GM18907 (cell line): ENCODE measurements at regions not wholly inside any gene's neighbourhood (a gene's known extent, or its start where the extent isn't known, plus 50 kb on each side); places are given as distances from the start of the nearest gene placed in this dataset.

ENCODE experiments used
- ATAC-seq: cut with Tn5 transposase; IDR thresholded peaks from one replicate; pipeline ENCODE4 v1.9.1; 2021; ENCODE audit warnings: mild to moderate bottlenecking, moderate library complexity; ENCODE audit not compliant: unreplicated experiment

DNA sequence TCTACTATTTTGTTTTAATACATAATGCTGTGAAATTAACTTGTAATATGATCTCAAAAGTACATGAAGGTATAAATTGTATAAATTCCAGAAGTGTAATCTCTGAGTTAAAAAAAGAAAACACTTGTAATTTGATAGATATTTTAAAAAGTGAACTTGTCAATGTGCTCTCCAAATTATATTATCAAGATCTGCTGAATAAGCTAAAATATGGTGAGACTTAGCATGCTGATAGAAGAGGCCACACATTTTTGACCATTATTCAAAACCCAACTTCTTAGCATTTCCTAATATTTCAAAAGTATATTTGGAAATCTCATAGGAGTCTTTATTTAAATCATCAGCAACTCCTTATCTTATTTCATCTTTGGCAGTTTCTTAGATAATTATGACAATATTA lies 657.1 kb upstream of the BOD1L1 start:
- no peak for ATAC-seq

DNA sequence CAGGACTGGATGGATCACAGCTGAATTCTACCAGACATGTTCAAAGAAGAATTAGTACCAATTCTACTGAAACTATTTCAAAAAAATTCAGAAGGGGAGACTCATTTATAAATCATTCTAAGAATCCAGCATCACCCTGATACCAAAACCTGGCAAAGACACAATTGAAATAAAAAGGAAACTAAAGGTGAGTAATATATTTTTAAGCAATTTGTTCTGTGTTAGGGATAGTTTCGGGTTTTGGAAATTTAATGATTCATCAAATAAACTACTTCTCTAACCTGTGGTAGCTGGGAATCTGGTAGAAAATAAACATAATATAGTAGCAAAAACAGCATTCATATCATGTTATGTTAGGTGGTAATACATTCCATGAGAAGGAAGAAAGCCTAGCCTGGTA lies 662.2 kb upstream of the BOD1L1 start:
- ATAC-seq = no peak

DNA sequence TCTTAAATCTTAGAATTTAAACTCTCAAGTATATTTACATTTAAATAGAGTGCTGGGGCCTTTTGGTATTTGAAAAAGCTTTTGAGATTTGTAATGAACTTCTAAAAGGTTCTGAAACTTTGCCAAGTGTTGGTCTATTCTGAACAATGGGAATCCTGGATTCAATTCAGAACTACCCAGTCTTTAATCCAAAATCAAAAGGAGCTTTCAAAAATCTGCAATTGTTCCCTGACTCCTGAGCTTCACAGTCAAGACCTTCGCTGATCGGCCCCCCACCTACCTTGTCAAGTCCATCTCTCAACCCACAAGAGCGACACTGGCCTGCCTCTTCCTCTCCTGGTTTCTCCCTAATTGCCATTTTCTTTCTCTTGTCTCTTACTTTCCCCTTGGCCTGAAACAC lies 666.1 kb upstream of the BOD1L1 start:
- ATAC-seq = no peak

DNA sequence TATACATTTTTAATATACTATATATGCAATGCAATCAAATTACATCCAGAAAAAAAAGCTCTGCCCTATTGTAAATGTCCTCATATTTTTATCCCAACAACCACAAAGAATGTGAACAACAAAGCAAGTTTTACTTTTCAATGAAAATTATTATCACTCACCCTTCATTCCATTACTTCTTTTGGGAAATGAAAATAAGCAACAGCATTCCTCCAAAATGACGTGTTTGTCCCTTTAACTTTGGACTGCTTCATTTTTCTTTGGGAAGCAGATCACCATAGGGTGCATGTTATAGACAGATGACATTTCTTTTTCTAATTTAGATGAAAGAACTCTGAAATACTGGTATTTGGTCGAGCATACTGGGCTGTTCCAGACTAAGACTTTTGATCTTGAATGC lies 667.1 kb upstream of the BOD1L1 start:
- no peak for ATAC-seq

DNA sequence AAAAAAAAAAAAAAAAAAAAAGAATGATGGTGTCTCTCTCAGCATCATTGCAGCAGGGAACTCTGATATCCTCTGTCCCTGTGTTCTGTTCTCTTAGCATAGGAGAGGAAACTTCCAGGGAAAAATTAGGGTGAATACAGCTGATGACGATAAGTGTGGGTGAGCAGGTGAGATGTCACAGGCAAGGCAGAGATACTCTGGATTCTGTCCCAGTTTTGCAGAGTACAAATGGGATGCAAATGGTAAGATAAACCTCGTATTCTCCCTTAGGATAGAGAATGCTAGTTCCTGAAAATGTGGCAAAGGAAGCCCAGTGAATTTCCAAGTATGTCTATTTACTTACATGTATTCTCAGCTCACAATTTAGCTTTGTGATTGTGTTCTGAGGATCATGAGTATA lies 671.6 kb upstream of the BOD1L1 start:
- no peak for ATAC-seq

DNA sequence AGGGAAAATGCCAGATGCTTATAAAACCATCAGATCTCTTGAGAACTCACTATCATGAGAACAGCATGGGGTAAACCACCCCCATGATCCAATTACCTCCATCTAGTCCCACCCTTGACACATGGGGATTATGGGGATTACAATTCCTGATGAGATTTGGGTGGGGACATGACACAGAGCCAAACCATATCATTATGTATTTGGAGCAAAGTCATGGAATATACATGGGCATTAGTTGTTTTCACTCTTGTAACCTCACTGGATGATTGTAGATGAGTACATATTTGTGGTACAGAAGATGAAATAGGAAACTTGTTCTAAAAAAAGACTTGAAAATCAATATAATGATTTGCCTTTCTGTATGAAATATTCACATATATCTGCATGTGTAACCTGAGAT lies 674.5 kb upstream of the BOD1L1 start:
- no peak for ATAC-seq

DNA sequence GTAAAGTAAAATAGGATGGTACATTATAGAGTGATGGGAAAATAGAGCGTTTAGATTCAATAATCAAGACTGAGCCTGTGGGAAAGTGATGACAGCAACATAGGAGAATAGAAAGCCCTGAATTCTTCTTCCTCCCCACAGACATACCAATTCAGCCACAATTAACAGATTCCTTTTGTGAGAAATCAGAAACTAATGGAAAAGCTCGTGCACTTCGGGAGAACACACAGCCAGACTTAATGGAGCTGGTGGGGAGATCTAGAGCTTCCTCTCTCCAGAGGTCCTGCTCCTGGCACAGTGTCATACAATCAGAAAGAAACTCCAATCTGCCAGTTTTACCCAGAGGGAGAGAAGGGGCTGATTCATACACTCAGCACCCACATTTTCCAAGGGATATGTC lies 676.3 kb upstream of the BOD1L1 start:
- no peak for ATAC-seq

GRCh38 chr4:14308229-14308651 lies 680.7 kb upstream of the BOD1L1 start:
- no peak for ATAC-seq

DNA sequence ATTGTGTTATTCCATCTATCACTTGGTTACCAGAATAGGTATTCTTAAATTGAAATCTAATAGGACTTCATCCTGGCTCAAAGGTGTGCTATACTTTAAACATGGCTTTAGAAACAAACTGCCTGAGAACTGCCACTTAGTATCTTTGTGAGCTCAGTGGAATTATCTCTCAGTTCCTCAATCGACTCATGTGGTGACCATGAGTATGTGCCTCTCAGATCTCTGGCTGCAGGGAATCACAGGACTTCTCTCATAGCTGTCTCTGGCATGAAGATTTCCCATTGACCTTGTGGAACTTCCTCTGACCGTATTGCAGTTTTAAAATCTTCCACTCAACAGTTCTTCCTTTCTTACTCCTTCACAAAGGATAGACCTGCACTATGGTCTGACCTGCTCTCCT lies 681.9 kb upstream of the BOD1L1 start:
- ATAC-seq = no peak

DNA sequence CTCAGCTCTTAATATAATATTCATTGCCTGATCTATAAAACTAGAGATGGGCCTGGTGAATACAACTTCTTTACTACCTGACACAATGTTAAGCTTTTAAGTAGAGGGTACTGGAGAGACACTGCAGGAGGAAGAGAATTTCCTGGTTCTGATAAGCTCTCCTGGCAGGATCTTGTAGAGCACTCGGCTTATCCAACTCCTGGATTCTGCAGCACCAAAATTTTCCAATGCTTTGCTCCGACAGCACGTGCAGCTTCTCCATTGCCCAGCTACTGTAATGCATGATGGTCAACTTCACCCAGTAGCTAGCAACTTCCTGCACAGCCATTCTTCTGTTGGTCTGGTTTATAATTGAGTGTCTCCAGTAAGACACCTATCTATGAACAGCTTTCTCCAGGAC lies 686.2 kb upstream of the BOD1L1 start:
- ATAC-seq = no peak

- no peak for ATAC-seq
Observed at GRCh38 chr4:14315129-14315528, 687.2 kb upstream of the CPEB2 start.

GRCh38 chr4:14317351-14317750 lies 684.9 kb upstream of the CPEB2 start:
- no peak for ATAC-seq

- no peak for ATAC-seq
Observed at GRCh38 chr4:14318671-14319070, 683.6 kb upstream of the CPEB2 start.

- no peak for ATAC-seq
Observed at GRCh38 chr4:14321723-14322122, 680.6 kb upstream of the CPEB2 start.

- no peak for ATAC-seq
Observed at GRCh38 chr4:14323191-14323590, 679.1 kb upstream of the CPEB2 start.

DNA sequence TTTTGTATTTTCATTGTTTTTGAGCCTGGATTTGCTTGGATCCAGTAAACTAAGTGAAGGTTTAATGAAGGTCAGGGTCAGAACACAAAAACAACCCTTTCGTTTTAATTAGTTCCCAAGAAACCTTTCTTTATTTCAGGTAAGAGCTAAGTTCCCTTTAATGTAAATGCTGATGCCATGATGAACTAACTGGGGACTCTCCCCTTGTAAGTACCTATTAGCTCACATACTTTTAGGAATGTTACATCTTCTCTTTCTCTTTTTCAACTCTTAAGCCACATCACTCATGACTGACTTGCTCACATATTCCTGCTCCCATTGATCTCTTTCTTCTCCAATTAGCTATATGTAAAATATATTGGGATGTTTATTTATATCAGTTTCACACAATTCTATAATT lies 673.1 kb upstream of the CPEB2 start:
- ATAC-seq = no peak

DNA sequence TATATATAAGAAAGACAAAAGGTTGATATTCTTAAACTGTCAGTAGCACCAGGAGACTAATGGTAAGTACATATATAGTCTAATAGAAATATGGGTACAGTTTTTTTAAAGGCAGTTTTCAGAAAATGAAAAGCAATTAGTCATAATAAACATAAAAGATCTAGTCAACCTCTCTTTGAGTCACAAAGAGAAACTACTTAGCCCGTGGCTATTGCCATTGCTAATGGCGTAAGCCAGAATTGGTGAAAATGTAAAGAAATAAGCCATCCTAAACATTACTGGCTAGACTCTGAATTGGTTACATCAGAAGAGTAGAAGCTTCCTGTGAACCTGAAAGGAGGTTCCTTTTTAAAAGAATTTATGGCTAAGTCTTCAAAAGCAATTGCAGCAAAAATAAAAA lies 668.7 kb upstream of the CPEB2 start:
- no peak for ATAC-seq

DNA sequence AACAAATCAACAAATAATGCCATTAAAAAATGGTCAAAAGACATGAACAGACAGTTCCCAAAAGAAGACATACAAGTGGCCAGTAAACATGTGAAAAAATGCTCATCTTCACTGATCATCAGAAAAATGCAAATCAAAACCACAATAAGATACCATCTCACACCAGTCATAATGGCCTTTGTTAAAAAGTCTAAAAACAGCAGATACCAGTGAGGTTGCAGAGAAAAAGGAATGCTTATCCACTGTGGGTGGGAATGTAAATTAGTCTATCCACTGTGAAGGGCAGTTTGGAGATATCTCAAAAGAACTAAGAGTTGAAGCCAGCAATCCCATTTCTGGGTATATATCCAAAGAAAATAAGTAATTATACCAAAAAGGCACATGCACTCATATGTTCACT lies 668.1 kb upstream of the CPEB2 start:
- no peak for ATAC-seq

- ATAC-seq = no peak
Observed at GRCh38 chr4:14335872-14336271, 666.4 kb upstream of the CPEB2 start.

GRCh38 chr4:14336656-14337055 lies 665.6 kb upstream of the CPEB2 start:
- ATAC-seq = no peak

DNA sequence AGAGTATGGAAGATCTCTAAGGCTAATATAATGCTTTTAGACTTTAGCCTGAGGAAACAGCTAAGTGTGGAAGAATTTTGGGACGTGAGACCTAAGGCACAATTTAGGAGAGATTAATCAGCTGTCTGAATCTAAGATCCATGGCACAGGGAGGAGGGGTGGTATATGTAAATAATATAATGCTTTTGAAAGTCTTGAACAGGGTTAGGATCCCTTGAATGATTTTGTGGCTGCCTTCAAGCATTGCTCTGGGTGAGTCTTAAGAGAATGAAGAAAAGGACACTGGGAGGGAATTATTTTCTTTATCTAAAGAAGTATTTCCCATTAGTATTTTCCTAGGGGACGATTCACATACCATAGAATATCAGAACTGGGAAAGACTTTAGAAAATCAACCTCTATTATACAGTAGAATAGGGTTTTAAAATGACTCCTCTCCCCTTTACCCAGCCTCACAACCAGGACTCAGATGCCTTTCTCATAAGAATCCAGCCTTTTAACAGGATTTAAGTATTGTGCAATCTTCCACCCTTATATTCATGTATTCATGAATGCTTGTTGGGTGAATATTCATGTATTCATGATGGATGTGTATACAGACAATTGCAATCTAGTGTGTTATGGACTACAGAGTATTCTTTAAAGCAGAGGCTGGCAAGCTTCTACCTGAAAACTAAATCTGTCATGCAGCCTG lies 664.2 kb upstream of the CPEB2 start:
- ATAC-seq = no peak

- no peak for ATAC-seq
Observed at GRCh38 chr4:14338585-14339265, 663.6 kb upstream of the CPEB2 start.

GRCh38 chr4:14339715-14340114 lies 662.6 kb upstream of the CPEB2 start:
- ATAC-seq = no peak
